GM18867 (cell line): ENCODE measurements at regions not wholly inside any gene's neighbourhood (a gene's known extent, or its start where the extent isn't known, plus 50 kb on each side); places are given as distances from the start of the nearest gene placed in this dataset.

Source experiments
- ATAC-seq: cut with Tn5 transposase; IDR thresholded peaks from one replicate; pipeline ENCODE4 v1.9.1; 2021; ENCODE audit warnings: mild to moderate bottlenecking, moderate library complexity; ENCODE audit not compliant: unreplicated experiment

- no peak for ATAC-seq
Observed at GRCh38 chr20:48468571-48468970, 359.2 kb downstream of the PREX1 start.

GRCh38 chr20:48467622-48468021, 360.2 kb downstream of the PREX1 start:
- no peak for ATAC-seq

- no peak for ATAC-seq
Observed at GRCh38 chr20:48465271-48465670, 362.5 kb downstream of the PREX1 start.

- no peak for ATAC-seq
Observed at GRCh38 chr20:48463916-48464315, 363.9 kb downstream of the PREX1 start.

- no peak for ATAC-seq
Observed at GRCh38 chr20:48463096-48463720, 364.6 kb downstream of the PREX1 start.

GRCh38 chr20:48461735-48462119, 366.1 kb downstream of the PREX1 start:
- ATAC-seq = no peak

- ATAC-seq = no peak
Observed at GRCh38 chr20:48461091-48461734, 366.6 kb downstream of the PREX1 start.

GRCh38 chr20:48460681-48461080, 367.1 kb downstream of the PREX1 start:
- no peak for ATAC-seq

GRCh38 chr20:48459722-48460395, 367.9 kb downstream of the PREX1 start:
- ATAC-seq = no peak

- no peak for ATAC-seq
Observed at GRCh38 chr20:48458601-48459385, 369.0 kb downstream of the PREX1 start.

- ATAC-seq = no peak
Observed at GRCh38 chr20:48458003-48458377, 369.8 kb downstream of the PREX1 start.

- no peak for ATAC-seq
Observed at GRCh38 chr20:48457193-48458002, 370.4 kb downstream of the PREX1 start.

- no peak for ATAC-seq
Observed at GRCh38 chr20:48456366-48457192, 371.2 kb downstream of the PREX1 start.

GRCh38 chr20:48455651-48456365, 372.0 kb downstream of the PREX1 start:
- no peak for ATAC-seq

GRCh38 chr20:48454671-48455490, 372.9 kb downstream of the PREX1 start:
- ATAC-seq = no peak

GRCh38 chr20:48453477-48454093, 374.2 kb downstream of the PREX1 start:
- no peak for ATAC-seq

- no peak for ATAC-seq
Observed at GRCh38 chr20:48451401-48451800, 376.4 kb downstream of the PREX1 start.
